ENCODE measurements at regions not wholly inside any gene's neighbourhood (a gene's known extent, or its start where the extent isn't known, plus 50 kb on each side); places are given as distances from the start of the nearest gene placed in this dataset.
"Not testable (repeated sequence)": the region's sequence is repeated elsewhere in the genome, so short reads cannot be mapped to it uniquely, and the experiment has no call there.

GRCh38 chr3:103991461-103992115, 1375.1 kb upstream of the ALCAM start:
- DNase-seq (ENCODE audit: low spot score), result peak; percentile 16

- DNase-seq (ENCODE audit: low spot score), result no peak
Observed at GRCh38 chr3:103992469-103992868, 1374.2 kb upstream of the ALCAM start.

- no peak for DNase-seq (ENCODE audit: low spot score)
Observed at GRCh38 chr3:104004956-104005355, 1361.8 kb upstream of the ALCAM start.

GRCh38 chr3:104005815-104006214, 1360.9 kb upstream of the ALCAM start:
- DNase-seq (ENCODE audit: low spot score), result no peak

- no peak for DNase-seq (ENCODE audit: low spot score)
Observed at GRCh38 chr3:104018541-104018940, 1348.2 kb upstream of the ALCAM start.

- DNase-seq (ENCODE audit: low spot score), result no peak
Observed at GRCh38 chr3:104031598-104031997, 1335.1 kb upstream of the ALCAM start.

GRCh38 chr3:104032283-104032682, 1334.4 kb upstream of the ALCAM start:
- DNase-seq (ENCODE audit: low spot score), result no peak

GRCh38 chr3:104040896-104041295, 1325.8 kb upstream of the ALCAM start:
- no peak for DNase-seq (ENCODE audit: low spot score)

GRCh38 chr3:104043001-104043543, 1323.6 kb upstream of the ALCAM start:
- not testable (repeated sequence) for DNase-seq (ENCODE audit: low spot score)

- DNase-seq (ENCODE audit: low spot score), result no peak
Observed at GRCh38 chr3:104044002-104044401, 1322.7 kb upstream of the ALCAM start.

- DNase-seq (ENCODE audit: low spot score), result no peak
Observed at GRCh38 chr3:104066658-104067057, 1300.1 kb upstream of the ALCAM start.

- no peak for DNase-seq (ENCODE audit: low spot score)
Observed at GRCh38 chr3:104069114-104069513, 1297.6 kb upstream of the ALCAM start.

- DNase-seq (ENCODE audit: low spot score), result no peak
Observed at GRCh38 chr3:104070906-104071305, 1295.8 kb upstream of the ALCAM start.

GRCh38 chr3:104080088-104080626, 1286.6 kb upstream of the ALCAM start:
- DNase-seq (ENCODE audit: low spot score), result no peak

- no peak for DNase-seq (ENCODE audit: low spot score)
Observed at GRCh38 chr3:104088738-104089137, 1278.0 kb upstream of the ALCAM start.

GRCh38 chr3:104089987-104090386, 1276.7 kb upstream of the ALCAM start:
- DNase-seq (ENCODE audit: low spot score), result not testable (repeated sequence)

GRCh38 chr3:104101736-104102135, 1265.0 kb upstream of the ALCAM start:
- no peak for DNase-seq (ENCODE audit: low spot score)

- peak; percentile 64 for DNase-seq (ENCODE audit: low spot score)
Observed at GRCh38 chr3:104102386-104102785, 1264.3 kb upstream of the ALCAM start.

GRCh38 chr3:104106276-104106675, 1260.4 kb upstream of the ALCAM start:
- DNase-seq (ENCODE audit: low spot score), result no peak

GRCh38 chr3:104108522-104108921, 1258.2 kb upstream of the ALCAM start:
- DNase-seq (ENCODE audit: low spot score), result peak; percentile 10

- no peak for DNase-seq (ENCODE audit: low spot score)
Observed at GRCh38 chr3:104126463-104126862, 1240.2 kb upstream of the ALCAM start.

GRCh38 chr3:104126864-104127553, 1239.7 kb upstream of the ALCAM start:
- DNase-seq (ENCODE audit: low spot score), result no peak

- DNase-seq (ENCODE audit: low spot score), result no peak
Observed at GRCh38 chr3:104127830-104128229, 1238.9 kb upstream of the ALCAM start.
